ENCODE measurements at regions not wholly inside any gene's neighbourhood (a gene's known extent, or its start where the extent isn't known, plus 50 kb on each side); places are given as distances from the start of the nearest gene placed in this dataset.

GRCh38 chr12:13552830-13553229, 356.3 kb downstream of the EMP1 start:
- TF ChIP-seq CTCF (IDR thresholded peaks at IDR 0.05; ENCODE audit: insufficient read depth, low read length) = no peak
- no peak for TF ChIP-seq POLR2AphosphoS5 (IDR thresholded peaks at IDR 0.05; ENCODE audit: low read depth)
- no peak for TF ChIP-seq REST (IDR thresholded peaks at IDR 0.05; ENCODE audit: insufficient replicate concordance, low read depth)
